K562 (cell line): ENCODE measurements at regions not wholly inside any gene's neighbourhood (a gene's known extent, or its start where the extent isn't known, plus 50 kb on each side); places are given as distances from the start of the nearest gene placed in this dataset.

ENCODE experiments used
- FOXK2 ChIP-seq, 2 experiments: fragments of 450-650 bp; IDR thresholded peaks in 1 of 2; conservative IDR thresholded peaks in 1 of 2; 2 replicates each; pipeline ENCODE4 v1.6.1; 2016; ENCODE audit warnings: low read depth in 2 of 2, mild to moderate bottlenecking in 1 of 2
- KLF13 ChIP-seq: fragments of 450-650 bp; IDR thresholded peaks from 2 replicates; pipeline ENCODE4 v1.6.1; 2016; ENCODE audit warnings: missing genetic modification characterization, low read depth, mild to moderate bottlenecking, missing compliant biosample characterization, moderate library complexity, borderline replicate concordance
- NCOA2 ChIP-seq, 2 experiments: fragments of 450-650 bp; IDR thresholded peaks; 2 replicates each; pipeline ENCODE4 v1.6.1; 2018; ENCODE audit warnings: mild to moderate bottlenecking in 2 of 2, moderate library complexity in 1 of 2; ENCODE audit not compliant: partially characterized antibody in 2 of 2
- NRF1 ChIP-seq, 2 experiments: fragments of 450-650 bp; IDR thresholded peaks in 1 of 2; conservative IDR thresholded peaks in 1 of 2; 2 replicates each; pipeline ENCODE4 v1.6.1; 2014; ENCODE audit warnings: mild to moderate bottlenecking in 2 of 2
- RBM39 ChIP-seq: fragments of 200-400 bp; formaldehyde crosslinking; optimal IDR thresholded peaks from 2 replicates; pipeline ENCODE3; 2018; ENCODE audit warnings: low read depth, low read length
- SAFB2 ChIP-seq: fragments of 200-400 bp; formaldehyde crosslinking; IDR thresholded peaks from 2 replicates; pipeline ENCODE4 v1.6.1; 2018; ENCODE audit warnings: borderline replicate concordance, low read length, low read depth, moderate library complexity; ENCODE audit not compliant: severe bottlenecking
- THRAP3 ChIP-seq: fragments of 450-650 bp; IDR thresholded peaks from 2 replicates; pipeline ENCODE4 v1.6.1; 2016; ENCODE audit warnings: mild to moderate bottlenecking, inconsistent platforms, borderline replicate concordance
- ZNF583 ChIP-seq: fragments of 250-450 bp; sonication (Bioruptor Pico); IDR thresholded peaks from 2 replicates; pipeline ENCODE4 v1.4.0; 2020
- ZNF695 ChIP-seq: fragments of 450-650 bp; formaldehyde crosslinking; IDR thresholded peaks from 2 replicates; pipeline ENCODE4 v1.4.0; 2020; ENCODE audit warnings: mild to moderate bottlenecking, moderate library complexity
- TF ChIP-seq, protein P1 (sequence below): sonication (generic); formaldehyde crosslinking; IDR thresholded peaks from 2 replicates; pipeline ENCODE4 v1.8.0; 2022; ENCODE audit warnings: mild to moderate bottlenecking, missing genetic modification reagents
- TF ChIP-seq, protein P2 (sequence below), 2 experiments: fragments of 450-650 bp; IDR thresholded peaks; 2 replicates each; pipeline ENCODE4 v1.6.1; 2016; ENCODE audit warnings: mild to moderate bottlenecking in 2 of 2, borderline replicate concordance in 1 of 2, low read depth in 1 of 2, moderate library complexity in 1 of 2
- TF ChIP-seq, protein P3 (sequence below): fragments of 250-450 bp; sonication (Bioruptor Pico); IDR thresholded peaks from 2 replicates; pipeline ENCODE4 v1.5.0; 2021
- TF ChIP-seq, protein P4 (sequence below): fragments of 250-450 bp; sonication (Bioruptor Pico); IDR thresholded peaks from 2 replicates; pipeline ENCODE4 v1.5.1; 2021; ENCODE audit warnings: mild to moderate bottlenecking

DNA sequence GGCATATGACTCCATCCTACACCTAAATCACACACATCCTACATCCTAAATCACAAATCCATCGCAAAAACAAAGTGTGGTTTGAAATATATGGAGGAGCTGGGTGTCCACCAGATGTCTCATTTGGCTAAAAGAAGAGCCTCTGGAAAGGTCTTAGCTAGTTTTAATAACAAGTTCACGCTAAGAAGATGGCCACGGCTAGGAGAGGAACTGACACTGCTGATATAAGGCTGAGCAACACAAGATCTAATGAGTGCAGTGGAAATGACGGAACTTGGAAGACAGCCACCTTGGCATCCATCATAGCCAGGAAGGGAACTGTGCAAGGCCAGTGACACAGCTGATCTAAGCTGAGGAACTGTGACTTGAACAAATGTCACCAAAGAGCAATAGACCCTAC lies 60.0 kb upstream of the AGAP1 start (continued):
- TF ChIP-seq, protein P1, sequence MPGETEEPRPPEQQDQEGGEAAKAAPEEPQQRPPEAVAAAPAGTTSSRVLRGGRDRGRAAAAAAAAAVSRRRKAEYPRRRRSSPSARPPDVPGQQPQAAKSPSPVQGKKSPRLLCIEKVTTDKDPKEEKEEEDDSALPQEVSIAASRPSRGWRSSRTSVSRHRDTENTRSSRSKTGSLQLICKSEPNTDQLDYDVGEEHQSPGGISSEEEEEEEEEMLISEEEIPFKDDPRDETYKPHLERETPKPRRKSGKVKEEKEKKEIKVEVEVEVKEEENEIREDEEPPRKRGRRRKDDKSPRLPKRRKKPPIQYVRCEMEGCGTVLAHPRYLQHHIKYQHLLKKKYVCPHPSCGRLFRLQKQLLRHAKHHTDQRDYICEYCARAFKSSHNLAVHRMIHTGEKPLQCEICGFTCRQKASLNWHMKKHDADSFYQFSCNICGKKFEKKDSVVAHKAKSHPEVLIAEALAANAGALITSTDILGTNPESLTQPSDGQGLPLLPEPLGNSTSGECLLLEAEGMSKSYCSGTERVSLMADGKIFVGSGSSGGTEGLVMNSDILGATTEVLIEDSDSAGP (CRISPR knock-in tag) = no peak
- TF ChIP-seq, protein P2, sequence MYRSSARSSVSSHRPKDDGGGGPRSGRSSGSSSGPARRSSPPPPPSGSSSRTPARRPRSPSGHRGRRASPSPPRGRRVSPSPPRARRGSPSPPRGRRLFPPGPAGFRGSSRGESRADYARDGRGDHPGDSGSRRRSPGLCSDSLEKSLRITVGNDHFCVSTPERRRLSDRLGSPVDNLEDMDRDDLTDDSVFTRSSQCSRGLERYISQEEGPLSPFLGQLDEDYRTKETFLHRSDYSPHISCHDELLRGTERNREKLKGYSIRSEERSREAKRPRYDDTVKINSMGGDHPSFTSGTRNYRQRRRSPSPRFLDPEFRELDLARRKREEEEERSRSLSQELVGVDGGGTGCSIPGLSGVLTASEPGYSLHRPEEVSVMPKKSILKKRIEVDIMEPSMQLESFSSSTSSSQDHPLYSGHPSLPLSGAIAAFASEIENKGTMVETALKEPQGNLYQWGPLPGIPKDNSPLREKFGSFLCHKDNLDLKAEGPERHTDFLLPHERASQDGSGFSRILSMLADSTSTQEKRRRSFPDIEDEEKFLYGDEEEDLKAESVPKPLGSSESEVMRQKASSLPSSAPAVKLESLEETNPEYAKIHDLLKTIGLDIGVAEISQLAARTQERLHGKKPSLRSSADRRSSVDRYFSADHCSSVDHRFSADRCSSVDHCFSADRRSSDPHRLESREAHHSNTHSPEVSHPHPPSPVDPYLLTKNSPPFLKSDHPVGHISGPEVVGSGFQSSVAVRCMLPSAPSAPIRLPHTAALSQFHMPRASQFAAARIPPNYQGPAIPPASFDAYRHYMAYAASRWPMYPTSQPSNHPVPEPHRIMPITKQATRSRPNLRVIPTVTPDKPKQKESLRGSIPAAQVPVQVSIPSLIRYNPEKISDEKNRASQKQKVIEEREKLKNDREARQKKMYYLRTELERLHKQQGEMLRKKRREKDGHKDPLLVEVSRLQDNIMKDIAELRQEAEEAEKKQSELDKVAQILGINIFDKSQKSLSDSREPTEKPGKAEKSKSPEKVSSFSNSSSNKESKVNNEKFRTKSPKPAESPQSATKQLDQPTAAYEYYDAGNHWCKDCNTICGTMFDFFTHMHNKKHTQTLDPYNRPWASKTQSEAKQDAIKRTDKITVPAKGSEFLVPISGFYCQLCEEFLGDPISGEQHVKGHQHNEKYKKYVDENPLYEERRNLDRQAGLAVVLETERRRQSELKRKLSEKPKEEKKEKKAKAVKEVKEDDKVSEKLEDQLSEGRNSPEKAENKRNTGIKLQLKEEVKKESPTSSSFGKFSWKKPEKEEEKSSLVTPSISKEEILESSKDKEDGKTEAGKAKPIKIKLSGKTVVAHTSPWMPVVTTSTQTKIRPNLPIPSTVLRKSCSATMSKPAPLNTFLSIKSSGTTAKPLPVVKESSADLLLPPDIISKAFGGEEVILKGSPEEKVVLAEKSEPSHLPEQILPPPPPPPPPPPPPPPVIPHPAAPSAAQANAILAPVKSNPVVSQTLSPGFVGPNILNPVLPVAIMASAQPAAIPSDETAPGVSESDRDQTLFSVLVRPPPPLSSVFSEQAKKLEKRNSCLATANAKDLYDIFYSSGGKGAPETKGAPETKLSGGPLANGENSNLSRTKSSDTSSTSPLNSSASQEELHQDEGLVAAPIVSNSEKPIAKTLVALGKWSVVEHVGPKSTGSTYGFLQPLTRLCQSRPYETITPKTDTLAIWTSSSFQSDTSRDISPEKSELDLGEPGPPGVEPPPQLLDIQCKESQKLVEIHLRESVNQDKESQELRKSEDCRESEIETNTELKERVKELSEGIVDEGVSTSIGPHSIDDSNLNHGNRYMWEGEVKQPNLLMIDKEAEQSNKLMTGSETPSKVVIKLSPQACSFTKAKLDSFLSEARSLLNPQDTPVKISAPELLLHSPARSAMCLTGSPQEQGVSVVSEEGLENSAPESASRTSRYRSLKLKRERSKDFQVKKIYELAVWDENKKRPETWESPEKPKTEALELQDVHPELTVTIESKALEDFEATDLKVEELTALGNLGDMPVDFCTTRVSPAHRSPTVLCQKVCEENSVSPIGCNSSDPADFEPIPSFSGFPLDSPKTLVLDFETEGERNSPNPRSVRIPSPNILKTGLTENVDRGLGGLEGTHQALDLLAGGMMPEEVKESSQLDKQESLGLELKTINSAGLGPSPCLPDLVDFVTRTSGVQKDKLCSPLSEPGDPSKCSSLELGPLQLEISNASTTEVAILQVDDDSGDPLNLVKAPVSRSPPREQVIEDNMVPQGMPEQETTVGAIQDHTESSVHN (IDR thresholded peaks at IDR 0.05; ENCODE audit: borderline replicate concordance in 1 of 2, low read depth in 1 of 2) = 0 out of 4 replicates have a peak, but pooled peaks of 1 of the 2 experiments have one; percentile 43
- TF ChIP-seq, protein P3, sequence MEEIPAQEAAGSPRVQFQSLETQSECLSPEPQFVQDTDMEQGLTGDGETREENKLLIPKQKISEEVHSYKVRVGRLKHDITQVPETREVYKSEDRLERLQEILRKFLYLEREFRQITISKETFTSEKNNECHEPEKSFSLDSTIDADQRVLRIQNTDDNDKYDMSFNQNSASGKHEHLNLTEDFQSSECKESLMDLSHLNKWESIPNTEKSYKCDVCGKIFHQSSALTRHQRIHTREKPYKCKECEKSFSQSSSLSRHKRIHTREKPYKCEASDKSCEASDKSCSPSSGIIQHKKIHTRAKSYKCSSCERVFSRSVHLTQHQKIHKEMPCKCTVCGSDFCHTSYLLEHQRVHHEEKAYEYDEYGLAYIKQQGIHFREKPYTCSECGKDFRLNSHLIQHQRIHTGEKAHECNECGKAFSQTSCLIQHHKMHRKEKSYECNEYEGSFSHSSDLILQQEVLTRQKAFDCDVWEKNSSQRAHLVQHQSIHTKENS (CRISPR knock-in tag) = no peak
- TF ChIP-seq RBM39 = no peak
- no peak for TF ChIP-seq KLF13
- no peak for TF ChIP-seq NCOA2 (IDR thresholded peaks at IDR 0.05; ENCODE audit: partially characterized antibody in 2 of 2)
- TF ChIP-seq FOXK2 (conservative IDR thresholded peaks at IDR 0.05 in 1 of 2, IDR thresholded peaks at IDR 0.05 in 1 of 2; ENCODE audit: low read depth in 2 of 2) = 0 out of 4 replicates have a peak, but pooled peaks of 1 of the 2 experiments have one; percentile 21
- TF ChIP-seq ZNF583 (CRISPR knock-in tag) = no peak
- no peak for TF ChIP-seq SAFB2
- no peak for TF ChIP-seq THRAP3
- TF ChIP-seq ZNF695 = no peak
- TF ChIP-seq NRF1 (conservative IDR thresholded peaks at IDR 0.05 in 1 of 2, IDR thresholded peaks at IDR 0.05 in 1 of 2) = peak in 1 of 2 experiments; percentile 13; a peak in 1 of 4 replicates
- TF ChIP-seq, protein P4, sequence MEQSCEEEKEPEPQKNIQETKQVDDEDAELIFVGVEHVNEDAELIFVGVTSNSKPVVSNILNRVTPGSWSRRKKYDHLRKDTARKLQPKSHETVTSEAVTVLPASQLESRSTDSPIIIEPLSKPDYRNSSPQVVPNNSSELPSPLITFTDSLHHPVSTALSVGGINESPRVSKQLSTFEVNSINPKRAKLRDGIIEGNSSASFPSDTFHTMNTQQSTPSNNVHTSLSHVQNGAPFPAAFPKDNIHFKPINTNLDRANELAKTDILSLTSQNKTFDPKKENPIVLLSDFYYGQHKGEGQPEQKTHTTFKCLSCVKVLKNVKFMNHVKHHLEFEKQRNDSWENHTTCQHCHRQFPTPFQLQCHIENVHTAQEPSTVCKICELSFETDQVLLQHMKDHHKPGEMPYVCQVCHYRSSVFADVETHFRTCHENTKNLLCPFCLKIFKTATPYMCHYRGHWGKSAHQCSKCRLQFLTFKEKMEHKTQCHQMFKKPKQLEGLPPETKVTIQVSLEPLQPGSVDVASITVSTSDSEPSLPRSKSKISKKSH = no peak
